ENCODE measurements at regions not wholly inside any gene's neighbourhood (a gene's known extent, or its start where the extent isn't known, plus 50 kb on each side); places are given as distances from the start of the nearest gene placed in this dataset.
"Not testable (repeated sequence)": the region's sequence is repeated elsewhere in the genome, so short reads cannot be mapped to it uniquely, and the experiment has no call there.

DNA sequence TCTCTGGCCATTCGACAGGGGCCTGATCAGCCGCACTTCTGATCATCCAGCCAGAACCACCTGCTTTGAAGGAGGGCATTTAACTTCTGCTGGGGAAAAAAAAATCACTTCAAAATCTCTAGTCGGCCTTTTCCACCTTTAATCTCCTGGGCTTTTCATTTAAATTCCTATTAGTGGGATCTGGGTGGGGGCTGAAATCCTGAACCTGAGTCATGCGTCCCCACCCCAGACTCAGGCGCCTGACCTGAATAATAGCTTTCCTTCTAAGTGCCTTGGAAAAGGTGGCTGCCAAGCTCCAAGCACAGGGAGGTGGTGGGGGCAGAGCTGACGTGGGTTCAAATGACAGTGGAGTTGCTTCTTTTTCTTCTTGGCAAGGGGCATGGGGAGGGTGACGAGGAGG is 246.0 kb upstream of the EXOC2 start:
- DNase-seq (no peak), ATAC-seq (no peak)
- no peaks in the 10 kb centered on the region for H3K4me1 Mint-ChIP-seq
- no peak overlapping the region for H3K4me3 Mint-ChIP-seq
- no peak overlapping the region for H3K27ac Mint-ChIP-seq
- no peaks in the 10 kb centered on the region for H3K9me3 Mint-ChIP-seq (ENCODE audit: low read depth)
- ChIA-PET CTCF (no interaction called here), POLR2A (no interaction called here)
- intact Hi-C loops (cut with DNase I, micrococcal nuclease): no loop called here
- H3K27me3 Mint-ChIP-seq: peaks cover 9% of the 10 kb centered on the region
- H3K36me3 Mint-ChIP-seq (ENCODE audit: low read depth): no peaks in the 10 kb centered on the region

DNA sequence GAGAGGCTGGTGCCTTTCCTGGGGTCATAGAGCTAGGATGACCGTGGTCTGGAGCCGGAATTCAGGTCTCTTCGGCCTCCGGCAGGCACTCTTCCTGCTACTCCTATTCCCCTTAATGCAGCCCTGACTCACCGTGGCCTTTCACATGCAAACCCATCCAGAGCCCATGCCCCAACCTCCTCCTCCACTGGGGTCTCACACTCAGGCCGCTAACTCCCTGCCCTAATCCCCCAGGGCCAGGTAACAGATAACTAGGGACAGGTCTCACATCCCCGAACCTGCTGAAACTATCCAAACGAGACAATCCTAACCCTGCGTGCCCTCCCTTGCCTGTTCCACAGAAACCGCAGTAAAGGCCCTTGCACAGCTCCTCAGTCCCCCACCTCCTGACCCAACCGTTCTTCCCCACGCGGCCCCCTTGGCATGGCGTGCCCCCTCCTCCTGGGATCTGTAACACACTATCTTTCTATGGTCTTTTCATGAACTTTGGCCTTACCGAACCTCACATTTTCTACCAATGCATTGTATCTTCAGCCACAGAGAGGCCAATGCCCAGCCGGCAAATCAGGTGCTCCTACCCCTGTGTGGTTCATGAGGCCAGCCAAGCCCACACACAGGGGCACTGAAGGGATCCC is 245.4 kb upstream of the EXOC2 start:
- Mint-ChIP-seq H3K4me3 (no peak overlapping the region), H3K36me3 (ENCODE audit: low read depth) (no peaks in the 10 kb centered on the region), H3K27ac (no peak overlapping the region), H3K4me1 (no peaks in the 10 kb centered on the region), H3K27me3 (peaks cover 9% of the 10 kb centered on the region), H3K9me3 (ENCODE audit: low read depth) (no peaks in the 10 kb centered on the region)
- ChIA-PET POLR2A (no interaction called here), CTCF (no interaction called here)
- no peak for ATAC-seq
- no peak for DNase-seq
- intact Hi-C loops (cut with DNase I, micrococcal nuclease): no loop called here

- no peaks in the 10 kb centered on the region for H3K36me3 Mint-ChIP-seq (ENCODE audit: low read depth)
- no peak overlapping the region for H3K4me3 Mint-ChIP-seq
- no peaks in the 10 kb centered on the region for H3K4me1 Mint-ChIP-seq
- ChIA-PET CTCF (no interaction called here), POLR2A (interaction anchor here (0.7 kb wide), 1 partner anchor 15 kb away, joined by 5 read pairs; no protein-coding TSS in a partner anchor)
- H3K9me3 Mint-ChIP-seq (ENCODE audit: low read depth): no peaks in the 10 kb centered on the region
- ATAC-seq: no peak
- intact Hi-C loops (cut with DNase I, micrococcal nuclease): no loop called here
- peaks cover 12% of the 10 kb centered on the region for H3K27me3 Mint-ChIP-seq
- no peak overlapping the region for H3K27ac Mint-ChIP-seq
- no peak for DNase-seq
These were observed 242.6 kb upstream of the EXOC2 start for GRCh38 chr6:935582-935981.

DNA sequence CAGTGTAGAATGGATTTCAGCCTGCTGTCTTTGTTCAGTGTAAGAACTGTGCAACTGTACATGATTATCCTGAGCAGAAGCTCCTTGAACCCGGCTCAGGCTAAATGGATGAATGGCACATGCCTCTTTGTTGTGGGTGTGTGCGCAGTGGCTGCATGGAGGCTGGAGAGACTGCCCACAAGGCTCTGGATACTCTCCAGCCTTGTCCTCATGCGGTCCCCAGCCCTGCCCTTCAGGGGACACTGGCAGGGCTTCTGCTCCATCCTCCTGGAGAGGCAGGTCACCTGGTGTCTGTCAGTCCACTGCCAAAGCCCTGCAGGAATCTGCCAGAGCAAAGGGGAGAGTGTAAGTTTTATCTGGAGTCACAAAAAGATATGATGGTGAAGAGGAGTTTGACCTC is 241.7 kb upstream of the EXOC2 start:
- H3K36me3 Mint-ChIP-seq (ENCODE audit: low read depth): no peaks in the 10 kb centered on the region
- CTCF ChIA-PET: no interaction called here
- no peaks in the 10 kb centered on the region for H3K9me3 Mint-ChIP-seq (ENCODE audit: low read depth)
- peaks cover 12% of the 10 kb centered on the region for H3K27me3 Mint-ChIP-seq
- POLR2A ChIA-PET: no interaction called here
- no peak for ATAC-seq
- no peak overlapping the region for H3K27ac Mint-ChIP-seq
- H3K4me3 Mint-ChIP-seq: no peak overlapping the region
- DNase-seq: no peak
- no peaks in the 10 kb centered on the region for H3K4me1 Mint-ChIP-seq
- intact Hi-C loops (cut with DNase I, micrococcal nuclease): no loop called here

- H3K4me1 Mint-ChIP-seq, POLR2A ChIA-PET: not testable (repeated sequence)
These were observed 239.0 kb upstream of the EXOC2 start for GRCh38 chr6:931919-932318.

DNA sequence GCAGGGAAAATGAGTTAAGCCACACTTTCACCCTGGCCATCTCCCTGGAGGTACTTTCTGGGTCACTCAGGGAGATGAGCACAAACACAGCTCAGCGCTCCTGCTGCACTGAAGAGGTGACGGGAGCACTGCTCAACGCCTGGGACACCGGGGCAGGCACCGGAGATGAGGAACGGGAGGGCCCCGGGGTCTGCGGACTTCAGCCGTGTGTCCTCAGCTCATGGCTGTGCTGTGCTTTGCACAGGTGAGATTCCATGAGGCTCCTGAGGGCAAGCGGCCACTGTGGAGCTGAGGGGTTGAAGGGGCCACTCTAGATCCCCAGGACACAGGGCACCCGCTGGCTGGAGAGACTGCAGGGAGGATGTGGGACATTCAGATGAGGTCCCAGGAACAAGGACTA is 234.2 kb upstream of the EXOC2 start:
- intact Hi-C loops (cut with DNase I, micrococcal nuclease): no loop called here
- ChIA-PET CTCF (no interaction called here), POLR2A (no interaction called here)
- DNase-seq (no peak), ATAC-seq (no peak)
- no peak overlapping the region for H3K27ac Mint-ChIP-seq
- H3K4me3 Mint-ChIP-seq: no peak overlapping the region
- H3K4me1 Mint-ChIP-seq: no peaks in the 10 kb centered on the region
- peaks cover 18% of the 10 kb centered on the region for H3K27me3 Mint-ChIP-seq
- no peaks in the 10 kb centered on the region for H3K36me3 Mint-ChIP-seq (ENCODE audit: low read depth)
- peaks cover 9% of the 10 kb centered on the region for H3K9me3 Mint-ChIP-seq (ENCODE audit: low read depth)

More at GRCh38 chr6:931919-932318, 239.0 kb upstream of the EXOC2 start:
- H3K36me3 Mint-ChIP-seq (ENCODE audit: low read depth); DNase-seq; CTCF ChIA-PET; H3K27ac Mint-ChIP-seq; ATAC-seq; H3K9me3 Mint-ChIP-seq (ENCODE audit: low read depth); H3K4me3 Mint-ChIP-seq; intact Hi-C loops (cut with DNase I, micrococcal nuclease): not testable (repeated sequence)
- peaks cover 16% of the 10 kb centered on the region for H3K27me3 Mint-ChIP-seq

- no peaks in the 10 kb centered on the region for H3K4me1 Mint-ChIP-seq
- H3K27me3 Mint-ChIP-seq: peaks cover 15% of the 10 kb centered on the region
- H3K27ac Mint-ChIP-seq: no peak overlapping the region
- DNase-seq: no peak
- peaks cover 13% of the 10 kb centered on the region for H3K9me3 Mint-ChIP-seq (ENCODE audit: low read depth)
- H3K4me3 Mint-ChIP-seq: no peak overlapping the region
- POLR2A ChIA-PET: no interaction called here
- CTCF ChIA-PET: no interaction called here
- intact Hi-C loops (cut with DNase I, micrococcal nuclease): no loop called here
- no peaks in the 10 kb centered on the region for H3K36me3 Mint-ChIP-seq (ENCODE audit: low read depth)
- ATAC-seq: no peak
These were observed 232.8 kb upstream of the EXOC2 start for GRCh38 chr6:925656-926213.

- H3K36me3 Mint-ChIP-seq (ENCODE audit: low read depth): no peaks in the 10 kb centered on the region
- H3K9me3 Mint-ChIP-seq (ENCODE audit: low read depth): peaks cover 18% of the 10 kb centered on the region
- no peak overlapping the region for H3K27ac Mint-ChIP-seq
- intact Hi-C loops (cut with DNase I, micrococcal nuclease): no loop called here
- H3K27me3 Mint-ChIP-seq: peaks cover 15% of the 10 kb centered on the region
- ATAC-seq (no peak), DNase-seq (no peak)
- no peaks in the 10 kb centered on the region for H3K4me1 Mint-ChIP-seq
- CTCF ChIA-PET: interaction anchor here (0.6 to 0.7 kb wide), 2 partner anchors 19 to 107 kb away, joined by 3 read pairs; no protein-coding TSS in a partner anchor
- H3K4me3 Mint-ChIP-seq: no peak overlapping the region
- POLR2A ChIA-PET: no interaction called here
These were observed 231.7 kb upstream of the EXOC2 start for GRCh38 chr6:924661-925060.

DNA sequence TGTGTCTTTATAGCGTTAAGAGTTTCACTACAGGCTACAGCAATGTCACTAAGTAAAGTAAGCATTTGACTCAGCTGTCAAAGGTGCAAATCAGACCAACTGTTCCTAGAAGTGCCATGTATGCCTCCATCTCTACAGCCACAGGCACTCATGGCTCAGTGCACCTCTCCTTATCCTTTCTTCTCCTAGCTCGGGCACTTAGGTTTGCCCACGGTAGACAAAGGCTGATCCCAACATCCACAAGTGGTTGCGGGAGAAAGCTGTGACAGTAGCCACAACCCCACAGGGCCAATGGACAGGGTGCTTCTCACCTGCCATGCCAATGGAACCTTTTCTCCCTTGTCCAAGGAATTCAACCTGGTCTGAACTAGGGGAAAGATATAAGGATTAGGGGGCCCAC is 228.5 kb upstream of the EXOC2 start:
- ChIA-PET POLR2A (no interaction called here), CTCF (interaction anchor here (0.6 kb wide), 1 partner anchor 25 kb away, joined by 3 read pairs; no protein-coding TSS in a partner anchor)
- no peak overlapping the region for H3K4me3 Mint-ChIP-seq
- ATAC-seq (no peak), DNase-seq (no peak)
- no peak overlapping the region for H3K27ac Mint-ChIP-seq
- peaks cover 9% of the 10 kb centered on the region for H3K27me3 Mint-ChIP-seq
- H3K4me1 Mint-ChIP-seq: no peaks in the 10 kb centered on the region
- peaks cover 16% of the 10 kb centered on the region for H3K9me3 Mint-ChIP-seq (ENCODE audit: low read depth)
- intact Hi-C loops (cut with DNase I, micrococcal nuclease): no loop called here
- no peaks in the 10 kb centered on the region for H3K36me3 Mint-ChIP-seq (ENCODE audit: low read depth)

GRCh38 chr6:920512-920911 is 227.6 kb upstream of the EXOC2 start:
- no peak overlapping the region for H3K27ac Mint-ChIP-seq
- DNase-seq (no peak), ATAC-seq (no peak)
- ChIA-PET POLR2A (no interaction called here), CTCF (interaction anchor here (0.6 kb wide), 1 partner anchor 24 kb away, joined by 3 read pairs; no protein-coding TSS in a partner anchor)
- no peaks in the 10 kb centered on the region for H3K36me3 Mint-ChIP-seq (ENCODE audit: low read depth)
- intact Hi-C loops (cut with DNase I, micrococcal nuclease): no loop called here
- H3K9me3 Mint-ChIP-seq (ENCODE audit: low read depth): peaks cover 16% of the 10 kb centered on the region
- H3K4me3 Mint-ChIP-seq: no peak overlapping the region
- H3K4me1 Mint-ChIP-seq: no peaks in the 10 kb centered on the region
- peaks cover 13% of the 10 kb centered on the region for H3K27me3 Mint-ChIP-seq

DNA sequence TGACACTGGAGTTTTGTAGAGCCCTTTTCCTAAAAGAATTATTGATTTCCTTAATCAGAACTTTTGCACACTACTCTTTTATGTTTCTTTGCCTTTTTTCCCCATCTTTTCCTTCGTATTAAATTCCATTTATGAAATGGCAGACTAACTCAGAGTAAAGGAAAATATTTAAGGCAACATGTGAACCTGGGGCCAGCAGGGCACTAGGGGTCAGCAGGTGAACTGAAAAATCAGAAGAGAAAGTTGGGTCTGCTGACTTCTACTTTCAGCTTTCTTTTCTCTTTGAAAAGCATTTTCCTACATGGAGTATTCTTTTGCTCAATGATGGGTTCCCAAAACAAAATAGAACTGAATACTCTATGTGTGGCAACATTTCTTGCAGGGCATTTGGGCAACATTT is 226.6 kb upstream of the EXOC2 start:
- peaks cover 16% of the 10 kb centered on the region for H3K9me3 Mint-ChIP-seq (ENCODE audit: low read depth)
- POLR2A ChIA-PET: no interaction called here

GRCh38 chr6:917939-918338 is 225.0 kb upstream of the EXOC2 start:
- Mint-ChIP-seq H3K9me3 (ENCODE audit: low read depth) (peaks cover 16% of the 10 kb centered on the region), H3K36me3 (ENCODE audit: low read depth) (no peaks in the 10 kb centered on the region), H3K27me3 (peaks cover 16% of the 10 kb centered on the region), H3K4me1 (no peaks in the 10 kb centered on the region), H3K4me3 (no peak overlapping the region), H3K27ac (no peak overlapping the region)
- ATAC-seq (no peak), DNase-seq (no peak)
- POLR2A ChIA-PET: no interaction called here
- intact Hi-C loops (cut with DNase I, micrococcal nuclease): no loop called here
- CTCF ChIA-PET: no interaction called here

More for the DNA sequence above, 226.6 kb upstream of the EXOC2 start:
- ATAC-seq (no peak), DNase-seq (no peak)
- H3K27me3 Mint-ChIP-seq: peaks cover 17% of the 10 kb centered on the region
- no peaks in the 10 kb centered on the region for H3K4me1 Mint-ChIP-seq
- no peak overlapping the region for H3K27ac Mint-ChIP-seq
- CTCF ChIA-PET: no interaction called here
- intact Hi-C loops (cut with DNase I, micrococcal nuclease): no loop called here
- H3K36me3 Mint-ChIP-seq (ENCODE audit: low read depth): no peaks in the 10 kb centered on the region
- H3K4me3 Mint-ChIP-seq: no peak overlapping the region

Measured in activated CD4-positive, alpha-beta T cell treated with anti-CD3 and anti-CD28 coated beads for 36 hours (primary cell).